ENCODE measurements at regions not wholly inside any gene's neighbourhood (a gene's known extent, or its start where the extent isn't known, plus 50 kb on each side); places are given as distances from the start of the nearest gene placed in this dataset.

DNA sequence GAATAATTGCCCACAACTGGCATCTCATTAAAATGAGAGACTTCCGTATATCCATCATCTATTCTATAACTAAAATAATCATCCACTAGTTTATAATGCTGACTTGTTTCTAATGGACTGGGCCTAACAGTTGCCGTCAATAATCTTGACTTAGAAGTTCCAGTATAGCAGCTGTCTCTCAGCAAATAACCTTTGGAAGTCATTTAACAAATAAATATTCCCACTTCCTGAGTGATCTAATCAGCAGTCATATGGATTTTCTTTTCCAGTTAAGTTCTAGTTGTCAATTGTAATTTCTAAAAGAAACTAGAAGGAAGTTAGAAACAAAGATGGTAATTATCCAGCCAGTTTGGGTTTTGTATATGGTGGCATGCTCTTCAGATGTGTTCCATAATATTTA is 177.8 kb downstream of the GXYLT1 start:
- Histone ChIP-seq H3K36me3 (ENCODE audit: control insufficient read depth, low read length) (no peaks in the 10 kb centered on the region), H3K4me1 (ENCODE audit: control insufficient read depth, low read length) (no peaks in the 10 kb centered on the region), H3F3A (ENCODE audit: control insufficient read depth, insufficient read depth) (no peaks in the 10 kb centered on the region), H3K27me3 (ENCODE audit: control insufficient read depth, low read length) (no peaks in the 10 kb centered on the region), H3K27ac (ENCODE audit: low read depth, low read length) (no peak overlapping the region), H3K9me3 (ENCODE audit: control insufficient read depth, insufficient read depth, low read length) (no peaks in the 10 kb centered on the region), H3K79me2 (ENCODE audit: control insufficient read depth, low read length) (no peaks in the 10 kb centered on the region), H3K4me3 (ENCODE audit: low read length) (no peak overlapping the region), H3K9me2 (replicated peaks; ENCODE audit: control insufficient read depth, low read length) (no peaks in the 10 kb centered on the region), H3K4me2 (ENCODE audit: low read length) (no peak overlapping the region), H4K20me1 (ENCODE audit: control insufficient read depth, insufficient read depth, low read depth, low read length) (no peaks in the 10 kb centered on the region)
- TF ChIP-seq, protein P1, sequence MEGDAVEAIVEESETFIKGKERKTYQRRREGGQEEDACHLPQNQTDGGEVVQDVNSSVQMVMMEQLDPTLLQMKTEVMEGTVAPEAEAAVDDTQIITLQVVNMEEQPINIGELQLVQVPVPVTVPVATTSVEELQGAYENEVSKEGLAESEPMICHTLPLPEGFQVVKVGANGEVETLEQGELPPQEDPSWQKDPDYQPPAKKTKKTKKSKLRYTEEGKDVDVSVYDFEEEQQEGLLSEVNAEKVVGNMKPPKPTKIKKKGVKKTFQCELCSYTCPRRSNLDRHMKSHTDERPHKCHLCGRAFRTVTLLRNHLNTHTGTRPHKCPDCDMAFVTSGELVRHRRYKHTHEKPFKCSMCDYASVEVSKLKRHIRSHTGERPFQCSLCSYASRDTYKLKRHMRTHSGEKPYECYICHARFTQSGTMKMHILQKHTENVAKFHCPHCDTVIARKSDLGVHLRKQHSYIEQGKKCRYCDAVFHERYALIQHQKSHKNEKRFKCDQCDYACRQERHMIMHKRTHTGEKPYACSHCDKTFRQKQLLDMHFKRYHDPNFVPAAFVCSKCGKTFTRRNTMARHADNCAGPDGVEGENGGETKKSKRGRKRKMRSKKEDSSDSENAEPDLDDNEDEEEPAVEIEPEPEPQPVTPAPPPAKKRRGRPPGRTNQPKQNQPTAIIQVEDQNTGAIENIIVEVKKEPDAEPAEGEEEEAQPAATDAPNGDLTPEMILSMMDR (IDR thresholded peaks at IDR 0.05; ENCODE audit: low read depth, low read length, poor library complexity, severe bottlenecking) = no peak
- no peak for TF ChIP-seq EZH2phosphoT487 (IDR thresholded peaks at IDR 0.05; ENCODE audit: borderline replicate concordance, low read length)

DNA sequence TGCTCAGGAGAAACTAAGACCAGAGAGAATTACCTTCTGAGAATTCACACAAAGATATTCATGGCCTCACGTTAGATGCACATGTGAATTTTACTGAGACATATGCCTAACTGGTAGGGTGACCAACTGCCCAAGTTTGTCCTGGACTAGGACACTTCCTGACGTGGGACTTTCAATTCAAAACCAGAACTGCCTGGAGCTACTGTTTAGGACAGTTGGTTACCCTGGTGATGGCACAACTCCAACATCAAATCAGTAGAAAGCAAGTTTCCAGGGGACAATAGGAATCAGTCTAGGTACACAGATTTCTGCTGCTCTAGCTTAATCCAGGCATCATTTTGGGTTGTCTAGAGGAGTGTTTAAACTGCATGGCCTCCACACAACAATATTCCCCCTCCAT is 178.7 kb downstream of the GXYLT1 start:
- Histone ChIP-seq H3K4me2 (ENCODE audit: low read length) (no peak overlapping the region), H3K27ac (ENCODE audit: low read depth, low read length) (no peak overlapping the region), H3K9me2 (replicated peaks; ENCODE audit: control insufficient read depth, low read length) (no peaks in the 10 kb centered on the region)

DNA sequence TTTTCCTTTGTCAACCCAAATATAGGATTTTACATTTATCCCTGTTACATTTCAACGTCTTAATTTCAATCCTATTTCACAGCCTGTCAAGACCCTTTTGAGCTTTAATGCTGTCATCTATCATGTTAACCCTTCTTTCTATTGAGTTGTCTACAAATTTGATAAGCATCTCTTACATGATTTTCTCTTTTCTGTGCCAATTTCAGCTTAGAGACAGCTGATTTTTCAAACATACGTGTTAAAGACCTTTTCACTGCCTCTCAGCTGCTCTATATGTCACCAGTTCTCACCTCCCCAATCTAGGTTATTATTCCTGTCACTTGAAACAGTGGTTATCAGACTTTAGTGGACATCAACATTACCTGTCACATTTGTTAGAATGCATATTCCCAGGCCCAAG is 181.3 kb downstream of the GXYLT1 start:
- Histone ChIP-seq H3K27me3 (ENCODE audit: control insufficient read depth, low read length) (no peaks in the 10 kb centered on the region), H4K20me1 (ENCODE audit: control insufficient read depth, insufficient read depth, low read depth, low read length) (no peaks in the 10 kb centered on the region), H3K4me3 (ENCODE audit: low read length) (no peak overlapping the region), H3K4me2 (ENCODE audit: low read length) (no peak overlapping the region), H3K27ac (ENCODE audit: low read depth, low read length) (no peak overlapping the region), H3K9me2 (replicated peaks; ENCODE audit: control insufficient read depth, low read length) (no peaks in the 10 kb centered on the region), H3K9me3 (ENCODE audit: control insufficient read depth, insufficient read depth, low read length) (no peaks in the 10 kb centered on the region), H3K36me3 (ENCODE audit: control insufficient read depth, low read length) (no peaks in the 10 kb centered on the region), H3F3A (ENCODE audit: control insufficient read depth, insufficient read depth) (no peaks in the 10 kb centered on the region), H3K79me2 (ENCODE audit: control insufficient read depth, low read length) (no peaks in the 10 kb centered on the region), H3K4me1 (ENCODE audit: control insufficient read depth, low read length) (no peaks in the 10 kb centered on the region)
- no peak for TF ChIP-seq EZH2phosphoT487 (IDR thresholded peaks at IDR 0.05; ENCODE audit: borderline replicate concordance, low read length)
- TF ChIP-seq, protein P1 (IDR thresholded peaks at IDR 0.05; ENCODE audit: low read depth, low read length, poor library complexity, severe bottlenecking) = no peak

More for the DNA sequence above, 178.7 kb downstream of the GXYLT1 start:
- TF ChIP-seq, protein P1 (IDR thresholded peaks at IDR 0.05; ENCODE audit: low read depth, low read length, poor library complexity, severe bottlenecking) = no peak
- no peak for TF ChIP-seq EZH2phosphoT487 (IDR thresholded peaks at IDR 0.05; ENCODE audit: borderline replicate concordance, low read length)
- no peaks in the 10 kb centered on the region for H3K79me2 ChIP-seq (ENCODE audit: control insufficient read depth, low read length)
- H3K4me3 ChIP-seq (ENCODE audit: low read length) = no peak overlapping the region
- no peaks in the 10 kb centered on the region for H3K36me3 ChIP-seq (ENCODE audit: control insufficient read depth, low read length)
- no peaks in the 10 kb centered on the region for H3K4me1 ChIP-seq (ENCODE audit: control insufficient read depth, low read length)
- no peaks in the 10 kb centered on the region for H3K27me3 ChIP-seq (ENCODE audit: control insufficient read depth, low read length)
- no peaks in the 10 kb centered on the region for H3K9me3 ChIP-seq (ENCODE audit: control insufficient read depth, insufficient read depth, low read length)
- H3F3A ChIP-seq (ENCODE audit: control insufficient read depth, insufficient read depth) = no peaks in the 10 kb centered on the region
- H4K20me1 ChIP-seq (ENCODE audit: control insufficient read depth, insufficient read depth, low read depth, low read length) = no peaks in the 10 kb centered on the region

DNA sequence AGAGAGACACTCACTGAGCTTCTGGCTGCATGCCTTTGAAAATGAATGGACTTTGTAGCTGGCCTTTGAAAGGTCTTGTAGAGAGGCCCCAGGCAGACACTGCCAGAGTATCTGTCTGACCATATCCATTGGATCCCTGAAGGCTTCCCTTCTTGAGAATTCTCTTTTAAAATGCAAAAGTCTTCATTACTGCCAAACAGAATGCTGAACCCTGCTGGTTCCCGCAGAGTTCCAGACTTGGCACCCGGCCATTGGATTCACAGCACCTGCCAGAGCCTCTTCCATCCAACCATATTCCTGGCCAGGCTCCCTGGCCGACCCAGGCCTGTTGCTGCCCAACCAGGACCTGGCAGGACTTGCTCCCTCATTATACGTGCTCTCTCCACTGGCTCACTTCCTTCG is 182.5 kb downstream of the GXYLT1 start:
- H3K27me3 ChIP-seq (ENCODE audit: control insufficient read depth, low read length) = no peaks in the 10 kb centered on the region
- no peak overlapping the region for H3K4me2 ChIP-seq (ENCODE audit: low read length)
- no peaks in the 10 kb centered on the region for H3F3A ChIP-seq (ENCODE audit: control insufficient read depth, insufficient read depth)
- no peak overlapping the region for H3K4me3 ChIP-seq (ENCODE audit: low read length)
- H3K9me3 ChIP-seq (ENCODE audit: control insufficient read depth, insufficient read depth, low read length) = no peaks in the 10 kb centered on the region
- TF ChIP-seq EZH2phosphoT487 (IDR thresholded peaks at IDR 0.05; ENCODE audit: borderline replicate concordance, low read length) = no peak
- TF ChIP-seq, protein P1 (IDR thresholded peaks at IDR 0.05; ENCODE audit: low read depth, low read length, poor library complexity, severe bottlenecking) = no peak
- H3K4me1 ChIP-seq (ENCODE audit: control insufficient read depth, low read length) = no peaks in the 10 kb centered on the region
- no peaks in the 10 kb centered on the region for H3K36me3 ChIP-seq (ENCODE audit: control insufficient read depth, low read length)
- no peaks in the 10 kb centered on the region for H3K9me2 ChIP-seq (replicated peaks; ENCODE audit: control insufficient read depth, low read length)
- no peak overlapping the region for H3K27ac ChIP-seq (ENCODE audit: low read depth, low read length)
- H3K79me2 ChIP-seq (ENCODE audit: control insufficient read depth, low read length) = no peaks in the 10 kb centered on the region
- no peaks in the 10 kb centered on the region for H4K20me1 ChIP-seq (ENCODE audit: control insufficient read depth, insufficient read depth, low read depth, low read length)

Data from DOHH2 (cell line).